GM12874 (cell line): ENCODE measurements at regions not wholly inside any gene's neighbourhood (a gene's known extent, or its start where the extent isn't known, plus 50 kb on each side); places are given as distances from the start of the nearest gene placed in this dataset.

Source experiments
- CTCF ChIP-seq: IDR thresholded peaks from 2 replicates; pipeline ENCODE4 v1.5.1; 2011; ENCODE audit warnings: low read depth, mild to moderate bottlenecking, control low read depth, low read length, moderate library complexity; ENCODE audit not compliant: insufficient read depth

GRCh38 chr9:124139001-124139400, 118.7 kb upstream of the NEK6 start:
- TF ChIP-seq CTCF, result no peak

GRCh38 chr9:124140941-124141568, 116.7 kb upstream of the NEK6 start:
- TF ChIP-seq CTCF, result no peak

GRCh38 chr9:124146031-124146561, 111.7 kb upstream of the NEK6 start:
- no peak for TF ChIP-seq CTCF

- TF ChIP-seq CTCF, result no peak
Measured at GRCh38 chr9:124149992-124150391, 107.8 kb upstream of the NEK6 start.

GRCh38 chr9:124163760-124164255, 93.9 kb upstream of the NEK6 start:
- TF ChIP-seq CTCF, result no peak

GRCh38 chr9:124164811-124165210, 92.9 kb upstream of the NEK6 start:
- TF ChIP-seq CTCF, result no peak

GRCh38 chr9:124174433-124174832, 83.3 kb upstream of the NEK6 start:
- TF ChIP-seq CTCF, result no peak
